GM18520 (cell line): ENCODE measurements at regions not wholly inside any gene's neighbourhood (a gene's known extent, or its start where the extent isn't known, plus 50 kb on each side); places are given as distances from the start of the nearest gene placed in this dataset.
"Not testable (repeated sequence)": the region's sequence is repeated elsewhere in the genome, so short reads cannot be mapped to it uniquely, and the experiment has no call there.

Experiments
- ATAC-seq: cut with Tn5 transposase; IDR thresholded peaks from one replicate; pipeline ENCODE4 v1.9.1; 2021; ENCODE audit not compliant: unreplicated experiment

GRCh38 chr5:106849266-106849665, 821.5 kb downstream of the EFNA5 start:
- no peak for ATAC-seq

- no peak for ATAC-seq
Measured at GRCh38 chr5:106843812-106844416, 826.8 kb downstream of the EFNA5 start.

GRCh38 chr5:106833517-106833916, 837.2 kb downstream of the EFNA5 start:
- no peak for ATAC-seq

DNA sequence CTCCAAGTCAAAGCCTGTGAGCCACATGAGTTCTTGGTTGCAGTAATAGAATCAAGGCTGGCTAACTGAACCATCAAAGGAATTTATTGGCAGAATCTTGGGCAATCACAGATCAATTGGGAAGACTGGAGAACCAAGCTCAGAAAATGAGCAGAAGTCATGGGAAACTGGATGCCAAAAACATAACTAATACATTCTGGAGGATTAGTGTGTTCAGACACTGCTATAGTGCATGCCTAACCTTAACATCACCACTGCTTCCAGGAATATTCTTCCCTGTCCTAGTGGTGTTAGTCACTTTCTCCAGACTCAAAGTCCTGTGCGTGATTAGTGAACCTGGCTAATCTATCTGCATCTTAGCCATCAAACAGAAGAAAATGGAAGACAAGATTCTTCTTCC, 843.7 kb downstream of the EFNA5 start:
- ATAC-seq = no peak

DNA sequence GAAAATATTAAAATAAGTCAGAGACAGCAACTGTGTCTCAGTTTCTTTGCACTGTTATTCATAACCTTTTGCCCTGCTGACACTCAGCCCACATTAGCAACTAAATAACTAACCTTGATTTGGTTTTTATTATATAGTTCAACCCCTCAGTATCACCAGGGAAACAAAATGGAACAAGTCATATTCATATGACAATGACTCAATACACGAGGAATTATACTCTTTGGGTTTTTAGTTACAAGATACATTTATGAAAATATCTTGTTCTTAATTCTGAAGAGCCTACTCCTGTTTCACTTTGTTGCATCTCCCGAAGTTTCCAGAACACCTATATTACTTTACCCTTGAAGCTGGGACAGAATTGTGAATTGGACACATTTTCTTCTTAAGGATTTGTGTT, 845.4 kb downstream of the EFNA5 start:
- ATAC-seq = no peak

GRCh38 chr5:106822851-106823250, 847.9 kb downstream of the EFNA5 start:
- ATAC-seq = no peak

GRCh38 chr5:106818552-106818951, 852.2 kb downstream of the EFNA5 start:
- ATAC-seq = no peak

GRCh38 chr5:106814961-106815360, 855.8 kb downstream of the EFNA5 start:
- ATAC-seq = no peak

DNA sequence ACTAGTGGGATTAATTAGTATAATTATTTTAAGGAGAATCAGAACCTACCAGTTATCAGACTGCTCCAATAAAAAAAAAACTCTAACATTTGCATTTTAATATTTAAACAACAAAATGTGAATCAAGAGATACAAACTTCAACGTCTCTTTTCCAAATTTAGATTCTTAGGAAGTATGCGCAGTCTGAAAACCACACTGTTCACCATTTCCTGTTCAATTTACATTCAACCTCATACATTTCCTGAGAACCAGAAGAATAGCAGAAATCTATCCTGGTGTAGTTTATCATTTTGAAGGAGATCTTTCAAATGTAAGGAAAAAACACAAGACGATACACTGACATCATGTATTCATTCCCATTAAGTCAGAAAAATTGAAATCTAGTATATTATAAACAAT, 869.2 kb downstream of the EFNA5 start:
- no peak for ATAC-seq

DNA sequence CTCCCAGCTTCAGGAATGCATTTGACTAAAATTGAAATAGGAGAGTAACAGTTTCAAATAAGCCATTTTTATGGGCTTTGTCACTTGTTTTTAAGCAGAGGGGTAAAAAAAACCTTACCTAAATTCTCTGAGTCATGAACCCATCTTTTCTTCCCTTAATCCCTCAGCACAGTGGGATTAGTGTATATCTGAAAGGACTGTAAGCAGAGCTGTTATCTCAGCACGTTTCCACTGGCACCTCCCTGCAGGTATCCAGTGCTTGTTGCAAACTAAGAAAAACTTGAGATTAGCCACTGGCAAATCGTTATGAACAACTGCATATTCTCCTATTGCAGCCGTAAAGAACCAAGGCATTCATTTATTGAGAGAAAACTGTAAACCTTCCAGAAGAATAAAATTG, 872.7 kb downstream of the EFNA5 start:
- no peak for ATAC-seq

DNA sequence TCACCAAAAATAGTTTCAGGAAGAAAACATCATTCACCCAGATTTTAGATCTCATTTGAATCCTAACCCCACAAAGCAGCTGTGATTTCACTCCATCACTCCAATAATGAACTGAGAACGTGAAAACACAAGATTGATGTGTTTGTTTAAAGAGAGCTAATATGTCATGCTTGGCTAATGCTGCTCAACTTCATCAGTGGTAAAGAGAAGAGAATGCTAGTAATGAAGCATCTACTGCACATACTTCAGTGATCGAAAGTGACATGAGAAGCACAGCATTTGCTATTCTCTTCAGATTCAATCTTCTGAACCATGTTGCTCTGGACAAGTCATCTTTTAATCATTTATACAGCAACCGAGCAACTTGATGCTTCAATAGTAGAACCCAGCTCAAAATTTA, 874.7 kb downstream of the EFNA5 start:
- no peak for ATAC-seq

DNA sequence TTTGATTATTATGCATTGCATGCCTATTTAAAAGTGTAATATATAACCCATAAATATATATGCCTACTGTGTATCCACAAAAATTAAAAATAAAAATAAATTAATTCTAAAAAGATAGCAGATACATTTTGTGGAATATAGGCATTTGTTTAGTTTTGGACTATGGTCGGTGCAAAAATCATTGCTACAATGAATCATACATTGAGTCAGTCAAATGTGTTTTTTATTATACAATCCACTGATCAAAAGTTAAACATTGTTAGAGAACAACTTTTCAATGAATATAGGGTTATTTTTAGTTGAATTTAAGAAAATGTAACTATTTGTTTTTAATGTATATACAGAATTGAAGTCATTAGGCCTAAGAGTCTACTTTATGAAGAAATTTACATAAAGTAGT, 885.9 kb downstream of the EFNA5 start:
- no peak for ATAC-seq

DNA sequence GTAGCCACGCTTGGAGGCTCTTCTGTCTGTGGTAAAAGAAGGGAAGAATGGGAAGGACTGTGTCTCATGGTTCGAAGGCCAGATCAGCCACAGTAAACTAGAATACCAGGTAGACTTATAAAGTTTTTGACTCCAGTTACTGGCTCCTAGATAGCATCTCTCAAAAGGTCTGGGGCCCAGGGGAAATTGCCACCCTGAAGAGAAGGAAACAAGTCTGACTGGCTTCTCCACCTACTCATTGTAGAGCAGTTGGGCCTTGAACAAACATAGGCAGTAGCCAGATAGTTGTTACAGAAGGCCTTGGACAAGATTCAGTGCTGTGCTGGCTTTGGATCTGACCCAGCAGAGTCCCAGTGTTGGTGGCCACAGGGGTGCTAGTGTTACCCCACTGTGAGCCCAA, 890.4 kb downstream of the EFNA5 start:
- no peak for ATAC-seq

- not testable (repeated sequence) for ATAC-seq
Measured at GRCh38 chr5:106776515-106776914, 894.2 kb downstream of the EFNA5 start.

DNA sequence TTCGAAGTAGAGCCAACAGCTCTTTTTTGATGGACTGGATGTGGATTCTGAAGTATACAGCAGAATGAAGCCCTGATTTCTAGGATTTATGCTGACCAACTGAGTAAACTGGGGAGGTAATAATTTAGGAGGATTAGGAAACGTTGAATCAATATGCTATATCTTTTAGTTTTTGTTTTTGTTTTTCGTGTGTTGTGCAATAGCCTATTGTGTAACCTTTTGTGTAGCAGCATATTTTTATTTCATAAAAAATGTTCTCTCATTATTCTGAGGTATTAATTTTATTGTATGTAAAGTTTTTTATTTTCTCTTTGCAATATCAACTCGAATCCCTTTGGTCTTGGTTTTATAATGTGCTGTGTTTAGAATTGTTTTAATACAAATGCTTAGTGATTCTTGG, 902.3 kb downstream of the EFNA5 start:
- ATAC-seq = no peak

DNA sequence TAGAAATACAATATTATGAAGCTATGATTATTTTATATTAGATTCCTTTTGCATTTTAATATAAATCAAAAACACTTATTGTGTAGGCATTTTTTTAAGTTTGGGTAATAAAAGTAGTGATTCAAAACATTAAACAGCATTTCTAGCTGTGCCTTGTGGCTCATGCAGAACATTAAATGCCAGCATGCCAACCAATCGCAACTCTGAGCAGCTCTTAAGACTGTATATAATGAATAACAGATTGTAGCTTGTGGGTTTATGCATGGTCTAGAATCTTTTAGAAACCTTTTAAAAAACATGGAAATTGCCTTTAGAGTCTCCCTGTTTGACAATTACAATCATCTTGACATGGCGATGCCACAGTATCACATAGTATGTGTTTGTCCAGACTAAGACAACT, 903.8 kb downstream of the EFNA5 start:
- ATAC-seq = no peak

DNA sequence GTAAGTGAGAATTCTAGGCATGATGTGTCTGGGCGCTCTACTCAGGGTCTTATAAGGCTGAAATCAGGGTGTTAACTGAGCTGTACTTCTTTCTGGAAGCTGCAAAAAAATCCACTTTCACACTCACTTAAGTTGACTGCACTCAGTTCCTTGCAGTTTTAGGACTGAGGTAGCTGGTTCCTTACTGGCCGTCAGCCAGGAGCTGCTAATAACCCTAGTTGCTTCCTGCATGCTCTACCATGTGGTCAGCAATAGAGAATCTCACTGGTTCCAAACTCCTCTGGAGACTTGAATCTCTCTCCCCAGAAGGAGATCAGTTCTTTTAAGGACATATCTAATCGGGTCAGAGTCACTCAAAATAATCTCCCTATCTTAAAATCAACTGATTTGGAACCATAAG, 911.2 kb downstream of the EFNA5 start:
- no peak for ATAC-seq

DNA sequence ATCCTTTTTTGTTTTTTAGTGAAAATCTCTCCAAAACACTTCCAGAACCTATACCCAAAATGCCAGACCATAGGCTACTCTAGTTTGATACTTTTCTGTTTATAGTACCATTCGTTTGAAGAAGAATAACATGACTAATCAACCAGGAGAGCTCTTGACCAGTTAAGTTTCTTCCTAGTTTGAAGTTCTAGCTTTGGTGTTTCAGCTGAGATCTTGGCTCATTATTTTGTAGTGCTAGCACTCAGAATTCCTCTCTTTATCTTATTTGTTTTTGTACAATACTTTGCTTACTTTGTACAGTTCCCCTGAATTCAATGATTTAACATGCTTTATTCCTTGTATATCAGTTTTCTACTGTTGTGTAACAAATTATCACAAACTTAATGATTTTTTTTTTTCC, 911.6 kb downstream of the EFNA5 start:
- ATAC-seq = no peak

GRCh38 chr5:106757672-106758071, 913.1 kb downstream of the EFNA5 start:
- no peak for ATAC-seq

- no peak for ATAC-seq
Measured at GRCh38 chr5:106755789-106756188, 914.9 kb downstream of the EFNA5 start.

DNA sequence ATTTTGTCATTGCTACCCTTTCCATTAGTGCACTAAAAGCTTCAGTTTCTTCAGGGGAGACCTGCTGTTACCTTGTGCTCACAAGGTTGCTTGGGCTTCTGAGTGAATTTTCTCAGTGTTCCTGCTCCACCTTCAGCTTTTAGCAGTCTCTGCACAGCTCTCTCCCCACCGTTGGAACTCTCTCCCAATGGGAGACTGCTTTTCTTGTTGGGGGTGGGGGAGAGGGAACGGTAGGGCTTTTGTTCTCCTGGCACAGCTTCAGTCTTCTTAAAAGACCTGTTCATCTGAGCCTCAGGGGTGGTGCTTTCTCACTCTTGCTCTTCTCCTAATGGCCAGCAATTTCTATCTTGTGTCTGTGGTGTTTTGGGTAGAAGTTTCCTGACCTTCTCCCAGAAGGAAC, 915.7 kb downstream of the EFNA5 start:
- no peak for ATAC-seq

- ATAC-seq = no peak
Measured at GRCh38 chr5:106749826-106750225, 920.9 kb downstream of the EFNA5 start.

DNA sequence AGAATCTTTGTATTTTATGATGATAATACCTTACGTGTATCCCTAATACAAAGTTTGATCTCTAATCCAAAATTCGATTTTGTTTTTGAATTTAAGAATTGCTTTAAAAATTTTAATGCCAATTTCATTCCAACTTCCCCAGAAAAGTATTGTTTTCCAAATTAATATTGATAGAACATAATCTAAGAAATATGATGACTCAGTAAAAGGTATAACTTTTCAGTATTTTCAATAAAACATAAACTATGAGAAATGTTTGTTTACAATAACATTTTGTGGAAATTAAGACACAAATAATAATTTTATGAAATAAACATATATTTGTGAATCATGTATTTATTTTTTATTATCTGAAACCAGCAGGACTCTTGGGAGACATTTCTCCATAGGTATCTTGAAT, 931.6 kb downstream of the EFNA5 start:
- ATAC-seq = no peak

GRCh38 chr5:106737111-106737510, 933.6 kb downstream of the EFNA5 start:
- ATAC-seq = no peak
